Caco-2 (cell line): ENCODE measurements at regions not wholly inside any gene's neighbourhood (a gene's known extent, or its start where the extent isn't known, plus 50 kb on each side); places are given as distances from the start of the nearest gene placed in this dataset.

Source experiments
- BruUV-seq: library from RNA; stranded (reverse); fragments of 400-500 nt; replicated peaks from 2 replicates; lab custom pipeline; 2021; lab: Mats Ljungman, UMichigan
- CTCF ChIA-PET: fragments of 300-600 bp; sonication (Branson Sonifier 250); formaldehyde crosslinking; loops from one replicate; lab custom pipeline; 2022; ENCODE audit warnings: antibody characterized with exemption; lab: Charles Lee
- POLR2A ChIA-PET: fragments of 300-600 bp; sonication (Branson Sonifier 250); formaldehyde crosslinking; loops from one replicate; lab custom pipeline; 2022; ENCODE audit warnings: antibody characterized with exemption; lab: Charles Lee
- DNase-seq, 2 experiments: peaks; one replicate each; pipeline versions ENCODE4 v3.0.0 to v3.0.0-alpha.2; 2020 to 2022
- H3K27me3 ChIP-seq: replicated peaks from 2 replicates; pipeline ENCODE4 v1.6.0; 2011; ENCODE audit warnings: low read length; ENCODE audit not compliant: control insufficient read depth, insufficient read depth
- H3K36me3 ChIP-seq: 2 replicates; pipeline ENCODE4 v1.5.1; 2011; ENCODE audit warnings: low read length; ENCODE audit not compliant: control insufficient read depth, insufficient read depth
- H3K4me1 ChIP-seq: fragments of 250-450 bp; sonication (Bioruptor Pico); 2 replicates; pipeline ENCODE4 v1.5.1; 2020; ENCODE audit warnings: mild to moderate bottlenecking
- H3K4me3 ChIP-seq: 2 replicates; pipeline ENCODE4 v1.5.1; 2011; ENCODE audit warnings: low read depth, mild to moderate bottlenecking, control low read depth, low read length
- H3K9me3 ChIP-seq: fragments of 250-450 bp; sonication (Bioruptor Pico); 2 replicates; pipeline ENCODE4 v1.5.1; 2020; ENCODE audit warnings: mild to moderate bottlenecking, moderate library complexity
- H3K27ac Mint-ChIP-seq: one replicate; pipeline ENCODE4 v1.8.0; 2022; ENCODE audit warnings: mixed read lengths; ENCODE audit not compliant: unreplicated experiment
- H3K27me3 Mint-ChIP-seq: one replicate; pipeline ENCODE4 v1.8.0; 2022; ENCODE audit warnings: mixed read lengths; ENCODE audit not compliant: insufficient read depth, unreplicated experiment
- H3K36me3 Mint-ChIP-seq: one replicate; pipeline ENCODE4 v1.8.0; 2022; ENCODE audit warnings: mild to moderate bottlenecking, mixed read lengths; ENCODE audit not compliant: insufficient read depth, unreplicated experiment
- H3K4me1 Mint-ChIP-seq: one replicate; pipeline ENCODE4 v1.8.0; 2022; ENCODE audit warnings: low read depth, mixed read lengths; ENCODE audit not compliant: unreplicated experiment
- H3K4me3 Mint-ChIP-seq: one replicate; pipeline ENCODE4 v1.8.0; 2022; ENCODE audit warnings: mild to moderate bottlenecking, moderate library complexity, mixed read lengths; ENCODE audit not compliant: unreplicated experiment
- H3K9me3 Mint-ChIP-seq: one replicate; pipeline ENCODE4 v1.8.0; 2022; ENCODE audit warnings: mixed read lengths; ENCODE audit not compliant: unreplicated experiment
- CTCF ChIP-seq, 2 experiments: fragments of 200-600 bp in 1 of 2; IDR thresholded peaks; 1 replicate in 1 of 2; 2 replicates in 1 of 2; pipeline versions ENCODE4 v1.5.1 to v1.8.0; 2011 to 2022; ENCODE audit warnings: antibody characterized with exemption in 1 of 2, control low read depth in 1 of 2, inconsistent platforms in 1 of 2, low read depth in 1 of 2, low read length in 1 of 2, mild to moderate bottlenecking in 1 of 2, moderate library complexity in 1 of 2; ENCODE audit not compliant: insufficient read depth in 1 of 2, severe bottlenecking in 1 of 2, unreplicated experiment in 1 of 2
- intact Hi-C: fragments of 100-400 bp; cut with micrococcal nuclease; formaldehyde crosslinking; loops from one replicate; pipeline ENCODE4 v1.10.0; 2022; ENCODE audit not compliant: unreplicated experiment

- no peak for TF ChIP-seq CTCF (IDR thresholded peaks at IDR 0.05; ENCODE audit: insufficient read depth in 1 of 2, low read depth in 1 of 2, low read length in 1 of 2, severe bottlenecking in 1 of 2, unreplicated experiment in 1 of 2)
- H3K9me3 ChIP-seq = no peaks in the 10 kb centered on the region
- ChIA-PET CTCF (no interaction called here), POLR2A (no interaction called here)
- no peaks in the 10 kb centered on the region; the same call in 1 of the 2 replicates for H3K36me3 ChIP-seq
- intact Hi-C loops = loop anchor here (10.0 kb wide), 1 partner anchor 241 kb away; no protein-coding TSS in a partner anchor
- Mint-ChIP-seq H3K27ac (no peak overlapping the region), H3K4me3 (no peak overlapping the region), H3K4me1 (peaks cover 17% of the 10 kb centered on the region), H3K27me3 (no peaks in the 10 kb centered on the region), H3K9me3 (no peaks in the 10 kb centered on the region), H3K36me3 (no peaks in the 10 kb centered on the region)
- BruUV-seq = no TSS peak
- no peak for DNase-seq
- peaks cover 11% of the 10 kb centered on the region; the same call in 1 of the 2 replicates for H3K4me1 ChIP-seq
- H3K4me3 ChIP-seq = no peak overlapping the region
- H3K27me3 ChIP-seq = no peaks in the 10 kb centered on the region
Observed at GRCh38 chr14:71405676-71406075, 498.4 kb downstream of the PCNX1 start.

- no TSS peak for BruUV-seq
- POLR2A ChIA-PET = no interaction called here
- no peak for DNase-seq
- TF ChIP-seq CTCF (IDR thresholded peaks at IDR 0.05; ENCODE audit: insufficient read depth in 1 of 2, low read depth in 1 of 2, low read length in 1 of 2, severe bottlenecking in 1 of 2, unreplicated experiment in 1 of 2) = no peak
- Histone ChIP-seq H3K36me3 (no peaks in the 10 kb centered on the region; the same call in 1 of the 2 replicates), H3K4me1 (peaks cover 11% of the 10 kb centered on the region; the same call in 1 of the 2 replicates), H3K9me3 (no peaks in the 10 kb centered on the region), H3K4me3 (no peak overlapping the region), H3K27me3 (no peaks in the 10 kb centered on the region)
- CTCF ChIA-PET = no interaction called here
- no peaks in the 10 kb centered on the region for H3K9me3 Mint-ChIP-seq
- intact Hi-C loops = loop anchor here (10.0 kb wide), 1 partner anchor 244 kb away; no protein-coding TSS in a partner anchor
- no peak overlapping the region for H3K4me3 Mint-ChIP-seq
- H3K36me3 Mint-ChIP-seq = peaks cover 8% of the 10 kb centered on the region
- peaks cover 17% of the 10 kb centered on the region for H3K4me1 Mint-ChIP-seq
- no peak overlapping the region for H3K27ac Mint-ChIP-seq
- no peaks in the 10 kb centered on the region for H3K27me3 Mint-ChIP-seq
Observed at GRCh38 chr14:71408362-71409030, 501.2 kb downstream of the PCNX1 start.

- POLR2A ChIA-PET = no interaction called here
- peaks cover 8% of the 10 kb centered on the region for H3K36me3 Mint-ChIP-seq
Observed at GRCh38 chr14:71410578-71411284, 503.5 kb downstream of the PCNX1 start.

More at GRCh38 chr14:71410578-71411284, 503.5 kb downstream of the PCNX1 start:
- H3K9me3 ChIP-seq = no peaks in the 10 kb centered on the region
- peaks cover 3% of the 10 kb centered on the region; the same call in 1 of the 2 replicates for H3K4me1 ChIP-seq
- no peak overlapping the region for H3K4me3 Mint-ChIP-seq
- no peaks in the 10 kb centered on the region for H3K27me3 ChIP-seq
- intact Hi-C loops = no loop called here
- H3K27me3 Mint-ChIP-seq = no peaks in the 10 kb centered on the region
- no peak overlapping the region for H3K4me3 ChIP-seq
- no TSS peak for BruUV-seq
- DNase-seq = no peak
- CTCF ChIA-PET = no interaction called here
- H3K36me3 ChIP-seq = no peaks in the 10 kb centered on the region; the same call in 1 of the 2 replicates
- no peak overlapping the region for H3K27ac Mint-ChIP-seq
- TF ChIP-seq CTCF (IDR thresholded peaks at IDR 0.05; ENCODE audit: insufficient read depth in 1 of 2, low read depth in 1 of 2, low read length in 1 of 2, severe bottlenecking in 1 of 2, unreplicated experiment in 1 of 2) = no peak
- peaks cover 9% of the 10 kb centered on the region for H3K4me1 Mint-ChIP-seq
- no peaks in the 10 kb centered on the region for H3K9me3 Mint-ChIP-seq
